ENCODE measurements at regions not wholly inside any gene's neighbourhood (a gene's known extent, or its start where the extent isn't known, plus 50 kb on each side); places are given as distances from the start of the nearest gene placed in this dataset.

GRCh38 chr18:47469576-47469975, 218.1 kb upstream of the SKOR2 start:
- ChIA-PET CTCF (no interaction called here), POLR2A (ENCODE audit: unreplicated experiment) (no interaction called here)
- no peak overlapping the region for H2BK5ac ChIP-seq (ENCODE audit: low read depth, low read length, poor library complexity, severe bottlenecking)
- H4K8ac ChIP-seq (ENCODE audit: low read depth in 2 of 2, low read length in 2 of 2): no peak overlapping the region
- no peaks in the 10 kb centered on the region for H3K79me1 ChIP-seq (ENCODE audit: low read depth in 1 of 2, low read length in 2 of 2)
- peaks cover 5% of the 10 kb centered on the region; the same call in 1 of the 2 replicates for H3K9me3 ChIP-seq (ENCODE audit: control insufficient read depth, insufficient read depth, low read length)
- H3K56ac ChIP-seq (ENCODE audit: extremely low read depth, insufficient read depth, low read length): no peak overlapping the region
- H3K4me3 ChIP-seq (ENCODE audit: insufficient read depth, low read depth, low read length): no peak overlapping the region
- no peak overlapping the region for H3K4ac ChIP-seq (ENCODE audit: low read depth, low read length)
- WGBS, 2 experiments (ENCODE audit: extremely low coverage in 2 of 2, insufficient read length in 1 of 2): 13% methylated on average over 1 of the region's 2 CpGs; no CpG with 5 or more reads in 1 of the 2 experiments
- DNase-seq (no peak), ATAC-seq (ENCODE audit: low read depth) (no peak)
- no peak overlapping the region for H3K23ac ChIP-seq (ENCODE audit: low read depth, low read length)
- no peaks in the 10 kb centered on the region for H3K36me3 ChIP-seq (ENCODE audit: control insufficient read depth, insufficient read depth, low read length)
- no peak overlapping the region for H3K4me2 ChIP-seq (ENCODE audit: low read depth, low read length)
- H3K27ac ChIP-seq (ENCODE audit: insufficient read depth, low read length): no peak overlapping the region
- H3K18ac ChIP-seq (ENCODE audit: low read depth, low read length): no peak overlapping the region
- H4K5ac ChIP-seq (ENCODE audit: low read depth, low read length): no peak overlapping the region
- no peak overlapping the region for H3K14ac ChIP-seq (replicated peaks; ENCODE audit: low read depth, low read length)
- TF ChIP-seq SMC3 (IDR thresholded peaks at IDR 0.05; ENCODE audit: low read depth, low read length): no peak
- TF ChIP-seq CHD1 (IDR thresholded peaks at IDR 0.05; ENCODE audit: low read depth, low read length): no peak
- no peak for TF ChIP-seq CTCF (conservative IDR thresholded peaks at IDR 0.05; ENCODE audit: low read depth, low read length)
- TF ChIP-seq RCOR1 (IDR thresholded peaks at IDR 0.05; ENCODE audit: insufficient replicate concordance, low read length): no peak
- no peak for TF ChIP-seq BHLHE40 (IDR thresholded peaks at IDR 0.05; ENCODE audit: low read depth, low read length)
- no peak for TF ChIP-seq MXI1 (IDR thresholded peaks at IDR 0.05; ENCODE audit: borderline replicate concordance, low read depth, low read length)
- TF ChIP-seq MAZ (IDR thresholded peaks at IDR 0.05; ENCODE audit: borderline replicate concordance, low read depth, low read length): no peak
- TF ChIP-seq MAFK (IDR thresholded peaks at IDR 0.05; ENCODE audit: low read depth, low read length): no peak
- no peak for TF ChIP-seq RFX5 (IDR thresholded peaks at IDR 0.05; ENCODE audit: low read depth, low read length)
- TF ChIP-seq USF2 (IDR thresholded peaks at IDR 0.05; ENCODE audit: low read depth, low read length): no peak
- TF ChIP-seq ELK1 (IDR thresholded peaks at IDR 0.05; ENCODE audit: borderline replicate concordance, low read depth, low read length): no peak
- TF ChIP-seq CEBPB (IDR thresholded peaks at IDR 0.05; ENCODE audit: low read depth, low read length): no peak
- TF ChIP-seq FOS (IDR thresholded peaks at IDR 0.05; ENCODE audit: low read depth, low read length): no peak
- no peak for TF ChIP-seq POLR2A (IDR thresholded peaks at IDR 0.05; ENCODE audit: low read depth, low read length)
- no peak for TF ChIP-seq NFE2L2 (IDR thresholded peaks at IDR 0.05; ENCODE audit: low read depth, low read length)
- no peak for TF ChIP-seq RAD21 (IDR thresholded peaks at IDR 0.05; ENCODE audit: low read length)
- no peak overlapping the region for H2AFZ ChIP-seq (replicated peaks; ENCODE audit: low read length, poor library complexity)
- no TSS peak for BruUV-seq (replicated peaks)
- H3K4me1 ChIP-seq (ENCODE audit: control insufficient read depth, insufficient read depth, low read length): no peaks in the 10 kb centered on the region
- no peak overlapping the region for H4K91ac ChIP-seq (ENCODE audit: insufficient read depth, low read depth, low read length)
- H2AK5ac ChIP-seq (ENCODE audit: low read depth, low read length): no peak overlapping the region
- in situ Hi-C loops (cut with MboI; ENCODE audit: low sequenced_read_pairs): no loop called here
- intact Hi-C loops (cut with micrococcal nuclease): no loop called here
- H2BK120ac ChIP-seq (ENCODE audit: low read depth, low read length): no peak overlapping the region
- dilution Hi-C loops (cut with HindIII; ENCODE audit: low sequenced_read_pairs, unreplicated experiment): no loop called here
- no peak overlapping the region for H2BK20ac ChIP-seq (ENCODE audit: low read depth, low read length)
- no peak overlapping the region for H2BK15ac ChIP-seq (ENCODE audit: low read depth, low read length)
- no peak overlapping the region for H3K9ac ChIP-seq (ENCODE audit: low read depth, low read length)
- no peaks in the 10 kb centered on the region for H4K20me1 ChIP-seq (ENCODE audit: insufficient read depth, low read length)
- H2AK9ac ChIP-seq (replicated peaks; ENCODE audit: low read depth, low read length, poor library complexity): no peak overlapping the region
- no peaks in the 10 kb centered on the region for H3K27me3 ChIP-seq (ENCODE audit: control insufficient read depth, insufficient read depth, low read length)
- no peaks in the 10 kb centered on the region for H3K9me1 ChIP-seq (ENCODE audit: insufficient read depth, low read length)
